Activated CD4-positive, alpha-beta T cell treated with anti-CD3 and anti-CD28 coated beads for 36 hours (primary cell): ENCODE measurements at regions not wholly inside any gene's neighbourhood (a gene's known extent, or its start where the extent isn't known, plus 50 kb on each side); places are given as distances from the start of the nearest gene placed in this dataset.
"Not testable (repeated sequence)": the region's sequence is repeated elsewhere in the genome, so short reads cannot be mapped to it uniquely, and the experiment has no call there.

Source experiments
- ATAC-seq: fragments of 200-7000 bp; cut with Tn5 transposase; one replicate; pipeline ENCODE4 v1.10.0; 2021; ENCODE audit warnings: mild to moderate bottlenecking, moderate library complexity
- CTCF ChIA-PET: fragments of 350-600 bp; sonication (Branson Sonifier 250); formaldehyde crosslinking; loops from one replicate; lab custom pipeline; 2021; ENCODE audit warnings: antibody characterized with exemption; lab: Charles Lee
- POLR2A ChIA-PET: fragments of 350-600 bp; sonication (Branson Sonifier 250); formaldehyde crosslinking; loops from one replicate; lab custom pipeline; 2021; ENCODE audit warnings: antibody characterized with exemption, inconsistent platforms; lab: Charles Lee
- DNase-seq: peaks from one replicate; pipeline ENCODE4 v3.0.0-alpha.2; 2020
- H3K27ac Mint-ChIP-seq: one replicate; pipeline ENCODE4 v1.8.0; 2021; ENCODE audit warnings: mixed read lengths
- H3K27me3 Mint-ChIP-seq: one replicate; pipeline ENCODE4 v1.8.0; 2021; ENCODE audit warnings: mixed read lengths
- H3K36me3 Mint-ChIP-seq: one replicate; pipeline ENCODE4 v1.8.0; 2021; ENCODE audit warnings: low read depth, mixed read lengths
- H3K4me1 Mint-ChIP-seq: one replicate; pipeline ENCODE4 v1.8.0; 2021; ENCODE audit warnings: mixed read lengths
- H3K4me3 Mint-ChIP-seq: one replicate; pipeline ENCODE4 v1.8.0; 2021; ENCODE audit warnings: mild to moderate bottlenecking, moderate library complexity, mixed read lengths
- H3K9me3 Mint-ChIP-seq: one replicate; pipeline ENCODE4 v1.8.0; 2021; ENCODE audit warnings: low read depth, mixed read lengths
- intact Hi-C, 2 experiments: fragments of 100-400 bp; cut with DNase I in 1 of 2; cut with micrococcal nuclease in 1 of 2; formaldehyde crosslinking; loops; one replicate each; pipeline versions ENCODE4 v1.14.2 to v1.15.1; 2022 to 2024; cut with DNase I, micrococcal nuclease

- H3K36me3 Mint-ChIP-seq, result no peaks in the 10 kb centered on the region
- no peak for DNase-seq
- no peak overlapping the region for H3K27ac Mint-ChIP-seq
- ATAC-seq, result no peak
- H3K4me3 Mint-ChIP-seq, result no peak overlapping the region
- H3K9me3 Mint-ChIP-seq, result peaks cover 4% of the 10 kb centered on the region
- CTCF ChIA-PET, result interaction anchor here (0.9 kb wide), 1 partner anchor 59 kb away, joined by 3 read pairs; no protein-coding TSS in a partner anchor
- H3K27me3 Mint-ChIP-seq, result peaks cover 31% of the 10 kb centered on the region
- intact Hi-C loops, result no loop called here
- POLR2A ChIA-PET, result no interaction called here
- H3K4me1 Mint-ChIP-seq, result no peaks in the 10 kb centered on the region
These were observed 90.2 kb downstream of the ZNF467 start for GRCh38 chr7:149683181-149683580.

- no peak for ATAC-seq
- ChIA-PET POLR2A (no interaction called here), CTCF (interaction anchor here (0.7 kb wide), 1 partner anchor 11 kb away, joined by 3 read pairs; no protein-coding TSS in a partner anchor)
- peaks cover 4% of the 10 kb centered on the region for H3K9me3 Mint-ChIP-seq
- no peak overlapping the region for H3K27ac Mint-ChIP-seq
- no peaks in the 10 kb centered on the region for H3K36me3 Mint-ChIP-seq
- H3K4me3 Mint-ChIP-seq, result no peak overlapping the region
- intact Hi-C loops, result no loop called here
- peaks cover 29% of the 10 kb centered on the region for H3K27me3 Mint-ChIP-seq
- H3K4me1 Mint-ChIP-seq, result no peaks in the 10 kb centered on the region
- DNase-seq, result no peak
These were observed 91.3 kb downstream of the ZNF467 start for GRCh38 chr7:149682038-149682437.

DNA sequence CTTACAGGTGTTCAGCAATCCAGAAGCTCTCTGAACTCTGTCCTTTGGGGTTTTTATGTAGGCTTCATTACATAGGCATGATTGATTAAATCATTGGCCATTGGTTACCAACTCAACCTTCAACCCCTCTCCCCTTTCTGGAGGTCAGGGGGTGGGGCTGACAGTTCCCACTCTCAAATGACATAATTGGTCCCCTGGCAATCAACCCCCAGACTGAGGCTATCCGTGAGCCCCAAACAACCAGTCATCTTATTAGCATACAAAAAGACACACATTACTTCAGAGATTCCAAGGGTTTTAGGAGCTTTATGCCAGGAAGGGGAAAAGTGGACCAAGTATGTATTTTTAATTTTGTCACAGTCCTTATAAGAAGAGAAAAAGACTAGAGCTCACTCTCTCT is 92.1 kb downstream of the ZNF467 start:
- no peaks in the 10 kb centered on the region for H3K4me1 Mint-ChIP-seq
- CTCF ChIA-PET, result no interaction called here
- DNase-seq (no peak), ATAC-seq (no peak)
- intact Hi-C loops, result no loop called here
- H3K9me3 Mint-ChIP-seq, result peaks cover 4% of the 10 kb centered on the region
- H3K27ac Mint-ChIP-seq, result no peak overlapping the region
- POLR2A ChIA-PET, result no interaction called here
- H3K4me3 Mint-ChIP-seq, result no peak overlapping the region
- H3K36me3 Mint-ChIP-seq, result no peaks in the 10 kb centered on the region
- peaks cover 28% of the 10 kb centered on the region for H3K27me3 Mint-ChIP-seq

DNA sequence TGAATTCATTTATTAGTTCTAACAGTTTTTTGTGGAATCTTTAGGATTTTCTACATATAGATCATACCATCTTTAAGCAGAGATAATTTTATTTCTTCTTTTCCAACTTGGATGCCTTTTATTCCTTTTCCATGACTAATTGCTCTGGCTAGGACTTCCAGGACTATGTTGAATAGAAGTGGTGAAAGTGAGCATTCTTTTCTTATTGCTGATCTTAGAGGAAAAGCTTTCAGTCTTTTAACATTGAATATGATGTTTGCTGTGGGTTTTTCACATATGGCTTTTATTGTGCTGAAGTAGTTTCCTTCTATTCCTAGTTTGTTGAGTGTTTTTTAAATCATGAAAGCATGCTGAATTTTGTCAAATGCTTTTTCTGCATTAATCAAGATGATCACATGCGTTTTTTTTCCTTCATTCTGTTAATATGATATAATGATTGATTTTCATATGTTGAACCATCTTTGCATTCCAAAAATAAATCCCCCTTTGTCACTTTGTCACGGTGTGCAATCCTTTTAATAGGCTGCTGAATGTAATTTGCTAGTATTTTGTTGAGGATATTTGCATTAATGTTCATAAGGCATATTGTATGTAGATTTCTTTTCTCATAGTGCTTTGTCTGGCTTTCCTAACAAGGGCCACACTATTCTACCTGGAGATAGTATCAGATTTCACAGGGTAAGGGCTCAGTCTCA is 92.9 kb downstream of the ZNF467 start:
- POLR2A ChIA-PET, result no interaction called here
- intact Hi-C loops, result no loop called here
- Mint-ChIP-seq H3K27ac (no peak overlapping the region), H3K27me3 (peaks cover 27% of the 10 kb centered on the region), H3K36me3 (no peaks in the 10 kb centered on the region), H3K4me3 (no peak overlapping the region), H3K9me3 (peaks cover 4% of the 10 kb centered on the region), H3K4me1 (no peaks in the 10 kb centered on the region)
- DNase-seq (no peak), ATAC-seq (no peak)
- CTCF ChIA-PET, result interaction anchor here (1.8 kb wide), 1 partner anchor 61 kb away, joined by 6 read pairs; no protein-coding TSS in a partner anchor

DNA sequence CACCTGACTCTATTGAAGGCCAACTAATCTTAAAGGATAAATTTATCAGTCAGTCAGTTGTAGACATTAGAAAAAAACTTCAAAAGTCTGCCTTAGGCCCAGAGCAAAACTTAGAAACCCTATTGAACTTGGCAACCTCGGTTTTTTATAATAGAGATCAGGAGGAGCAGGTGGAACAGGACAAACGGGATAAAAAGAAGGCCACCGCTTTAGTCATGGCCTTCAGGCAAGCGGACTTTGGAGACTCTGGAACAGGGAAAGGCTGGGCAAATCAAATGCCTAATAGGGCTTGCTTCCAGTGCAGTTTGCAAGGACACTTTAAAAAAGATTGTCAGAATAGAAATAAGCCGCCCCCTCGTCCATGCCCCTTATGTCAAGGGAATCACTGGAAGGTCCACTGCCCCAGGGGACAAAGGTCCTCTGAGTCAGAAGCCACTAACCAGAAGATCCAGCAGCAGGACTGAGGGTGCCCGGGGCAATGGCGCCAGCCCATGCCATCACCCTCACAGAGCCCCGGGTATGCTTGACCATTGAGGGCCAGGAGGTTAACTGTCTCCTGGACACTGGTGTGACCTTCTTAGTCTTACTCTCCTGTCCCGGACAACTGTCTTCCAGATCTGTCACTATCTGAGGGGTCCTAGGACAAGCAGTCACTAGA is 98.5 kb downstream of the ZNF467 start:
- H3K4me1 Mint-ChIP-seq, H3K27ac Mint-ChIP-seq, H3K9me3 Mint-ChIP-seq, H3K4me3 Mint-ChIP-seq, ATAC-seq, H3K36me3 Mint-ChIP-seq, DNase-seq, POLR2A ChIA-PET, CTCF ChIA-PET: not testable (repeated sequence)
- peaks cover 26% of the 10 kb centered on the region for H3K27me3 Mint-ChIP-seq
- intact Hi-C loops, result loop anchor here in 1 of 2 experiments (10.0 kb wide), 1 partner anchor 120 kb away; no protein-coding TSS in a partner anchor

- intact Hi-C loops, result loop anchor here in 1 of 2 experiments (10.0 kb wide), 1 partner anchor 122 kb away; no protein-coding TSS in a partner anchor
- Mint-ChIP-seq H3K9me3 (no peaks in the 10 kb centered on the region), H3K4me1 (peaks cover 2% of the 10 kb centered on the region), H3K4me3 (no peak overlapping the region), H3K27me3 (peaks cover 22% of the 10 kb centered on the region), H3K36me3 (no peaks in the 10 kb centered on the region), H3K27ac (no peak overlapping the region)
- ChIA-PET CTCF (interaction anchor here (0.6 to 4.1 kb wide), 2 partner anchors 11 to 126 kb away, joined by 3 to 24 read pairs; no protein-coding TSS in a partner anchor), POLR2A (no interaction called here)
- ATAC-seq (no peak), DNase-seq (no peak)
These were observed 100.4 kb downstream of the ZNF467 start for GRCh38 chr7:149673006-149673405.

DNA sequence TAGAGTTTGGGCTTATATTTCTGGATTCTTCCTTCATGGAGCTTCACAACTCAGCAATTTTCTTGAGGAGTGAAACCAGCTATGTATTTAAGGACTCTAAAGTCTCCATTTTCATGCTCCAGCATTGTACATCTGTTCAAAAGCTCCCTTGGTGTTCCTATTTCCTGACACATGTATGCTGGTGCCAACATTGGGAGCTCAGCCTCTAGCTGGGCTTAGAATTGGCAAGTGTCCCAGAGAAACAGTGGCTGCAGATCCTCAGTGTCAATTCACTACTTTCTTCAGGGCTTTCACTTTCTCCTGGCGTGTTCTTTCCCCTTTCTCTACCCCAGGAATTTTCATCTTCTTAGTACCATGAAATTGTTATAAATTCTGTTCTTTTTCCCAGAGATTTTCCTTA is 103.1 kb downstream of the ZNF467 start:
- no peak overlapping the region for H3K27ac Mint-ChIP-seq
- H3K4me1 Mint-ChIP-seq, result peaks cover 2% of the 10 kb centered on the region
- H3K27me3 Mint-ChIP-seq, result peaks cover 35% of the 10 kb centered on the region
- no peaks in the 10 kb centered on the region for H3K9me3 Mint-ChIP-seq
- intact Hi-C loops, result loop anchor here in 1 of 2 experiments (10.0 kb wide), 1 partner anchor 125 kb away; no protein-coding TSS in a partner anchor
- ATAC-seq (no peak), DNase-seq (no peak)
- H3K36me3 Mint-ChIP-seq, result no peaks in the 10 kb centered on the region
- ChIA-PET CTCF (interaction anchor here (0.6 to 4.1 kb wide), 6 partner anchors 8 to 72 kb away, joined by 3 to 24 read pairs (median 3); no protein-coding TSS in a partner anchor), POLR2A (no interaction called here)
- no peak overlapping the region for H3K4me3 Mint-ChIP-seq

DNA sequence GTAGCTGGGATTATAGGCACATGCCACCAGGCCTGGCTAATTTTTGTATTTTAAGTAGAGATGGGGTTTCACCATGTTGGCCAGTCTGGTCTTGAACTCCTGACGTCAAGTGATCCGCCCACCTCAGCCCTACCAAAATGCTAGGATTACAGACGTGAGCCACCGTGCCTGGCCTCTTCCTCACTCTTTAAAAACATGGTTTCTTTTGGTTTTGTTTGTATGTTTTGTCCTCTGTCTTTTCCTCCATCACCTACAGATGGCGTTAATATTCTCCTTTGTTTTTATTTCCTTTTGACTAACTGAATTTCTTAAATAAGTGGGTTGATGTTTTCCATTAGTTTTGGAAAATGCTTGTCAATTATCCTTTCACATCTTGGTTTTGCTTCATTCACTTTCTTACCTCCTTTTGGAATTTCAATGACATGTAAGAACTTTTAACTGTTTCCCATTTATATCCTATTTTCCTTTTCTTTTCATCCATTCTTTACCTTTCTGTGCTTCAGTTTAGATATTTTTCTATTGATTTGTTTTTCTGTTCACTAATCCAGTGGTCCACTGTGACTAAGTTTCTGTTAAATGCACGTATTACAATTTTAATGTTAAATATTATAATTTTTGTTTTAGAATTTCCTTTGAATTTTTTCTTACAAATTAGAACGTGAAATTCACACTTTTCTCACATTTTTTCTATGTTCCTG is 104.1 kb downstream of the ZNF467 start:
- POLR2A ChIA-PET, result no interaction called here
- ATAC-seq (no peak), DNase-seq (peak; percentile 36)
- Mint-ChIP-seq H3K27ac (no peak overlapping the region), H3K4me3 (no peak overlapping the region), H3K9me3 (no peaks in the 10 kb centered on the region), H3K27me3 (peaks cover 35% of the 10 kb centered on the region), H3K4me1 (peaks cover 2% of the 10 kb centered on the region), H3K36me3 (no peaks in the 10 kb centered on the region)
- CTCF ChIA-PET, result interaction anchor here (0.6 kb wide), 1 partner anchor 81 kb away, joined by 4 read pairs; no protein-coding TSS in a partner anchor
- intact Hi-C loops, result loop anchor here in 1 of 2 experiments (1.0 kb wide), 1 partner anchor 73 kb away; no protein-coding TSS in a partner anchor

DNA sequence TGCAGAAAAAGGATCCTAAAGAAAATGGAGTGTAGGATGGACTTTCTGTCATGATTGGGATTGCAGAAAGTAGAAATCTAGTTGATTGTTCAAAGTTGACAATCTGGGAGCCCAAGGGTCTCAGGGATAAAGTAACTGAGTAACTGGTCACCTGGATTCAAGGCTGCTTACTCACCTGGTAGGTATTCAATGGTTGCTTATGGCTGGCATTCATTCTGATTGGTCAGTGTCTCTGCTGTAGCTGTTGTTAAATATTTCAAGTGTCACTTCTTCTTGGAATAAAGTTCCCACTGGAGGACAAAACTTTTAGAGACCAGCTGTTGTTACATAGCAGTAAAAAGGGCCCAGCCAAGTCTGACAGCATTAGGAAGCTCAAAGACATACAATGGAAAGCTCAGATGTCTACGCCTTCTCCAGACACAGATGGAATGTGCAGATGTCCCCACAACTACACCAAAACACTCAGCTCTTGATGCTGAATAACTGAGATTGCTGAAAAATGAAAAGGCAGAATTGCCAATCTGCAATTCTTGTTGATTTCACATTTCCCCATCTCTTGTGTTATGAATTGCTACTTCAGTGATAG is 106.9 kb downstream of the ZNF467 start:
- Mint-ChIP-seq H3K4me1 (peaks cover 2% of the 10 kb centered on the region), H3K36me3 (no peaks in the 10 kb centered on the region), H3K27me3 (peaks cover 35% of the 10 kb centered on the region), H3K9me3 (no peaks in the 10 kb centered on the region), H3K27ac (no peak overlapping the region), H3K4me3 (no peak overlapping the region)
- no peak for ATAC-seq
- no peak for DNase-seq
- ChIA-PET POLR2A (no interaction called here), CTCF (interaction anchor here (0.6 to 1.5 kb wide), 2 partner anchors 74 to 434 kb away, joined by 3 read pairs; no protein-coding TSS in a partner anchor)
- intact Hi-C loops, result no loop called here

GRCh38 chr7:149665618-149666017 is 107.8 kb downstream of the ZNF467 start:
- H3K27ac Mint-ChIP-seq, intact Hi-C loops, POLR2A ChIA-PET, ATAC-seq, H3K9me3 Mint-ChIP-seq, H3K4me3 Mint-ChIP-seq, DNase-seq, H3K36me3 Mint-ChIP-seq, H3K4me1 Mint-ChIP-seq: not testable (repeated sequence)
- H3K27me3 Mint-ChIP-seq, result peaks cover 33% of the 10 kb centered on the region
- CTCF ChIA-PET, result interaction anchor here (1.5 kb wide), 1 partner anchor 75 kb away, joined by 3 read pairs; no protein-coding TSS in a partner anchor

GRCh38 chr7:149664666-149665065 is 108.7 kb downstream of the ZNF467 start:
- Mint-ChIP-seq H3K27ac (no peak overlapping the region), H3K4me3 (no peak overlapping the region), H3K27me3 (peaks cover 33% of the 10 kb centered on the region), H3K36me3 (no peaks in the 10 kb centered on the region), H3K9me3 (no peaks in the 10 kb centered on the region), H3K4me1 (peaks cover 2% of the 10 kb centered on the region)
- peak; percentile 26 for DNase-seq
- ATAC-seq, result no peak
- CTCF ChIA-PET, result interaction anchor here (0.6 to 4.9 kb wide), 7 partner anchors 9 to 135 kb away, joined by 3 to 74 read pairs (median 4); no protein-coding TSS in a partner anchor
- POLR2A ChIA-PET, result no interaction called here
- intact Hi-C loops, result no loop called here
